ENCODE measurements at regions not wholly inside any gene's neighbourhood (a gene's known extent, or its start where the extent isn't known, plus 50 kb on each side); places are given as distances from the start of the nearest gene placed in this dataset.

DNA sequence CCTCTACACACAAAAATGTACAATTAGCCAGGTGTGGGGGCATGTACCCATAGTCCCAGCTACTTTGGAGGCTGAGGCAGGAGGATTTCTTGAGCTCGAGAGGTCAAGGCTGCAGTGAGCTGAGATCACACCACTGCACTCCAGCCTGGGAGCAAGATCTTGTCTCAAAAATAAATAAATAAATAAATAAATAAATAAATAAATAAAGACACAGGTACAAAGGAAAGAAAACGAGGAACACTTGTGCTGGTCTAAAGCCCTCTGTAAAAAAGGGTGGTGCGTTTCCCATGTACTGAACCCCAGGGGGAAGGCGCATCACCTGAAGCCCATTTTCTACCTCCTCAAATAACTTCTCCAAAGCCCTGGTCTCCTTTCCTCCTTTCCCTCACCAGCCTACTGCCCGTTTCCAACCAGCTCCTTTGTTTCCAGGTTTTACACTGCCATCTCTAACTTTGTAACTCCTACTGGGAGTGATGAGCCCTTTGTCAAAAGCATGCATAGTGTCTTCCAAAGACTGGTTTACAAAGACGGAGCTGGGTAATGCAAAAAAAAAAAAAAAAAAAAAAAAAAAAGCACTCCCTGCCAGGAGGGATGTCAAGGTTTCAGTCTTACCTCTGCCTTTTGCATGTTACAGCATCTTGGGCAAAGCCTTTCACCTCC, 81.5 kb upstream of the SOX4 start (continued):
- no peak for TF ChIP-seq PRDM2 (tag by site-specific recombination; IDR thresholded peaks at IDR 0.05; ENCODE audit: borderline replicate concordance)
- no peak for TF ChIP-seq IKZF3 (tag by site-specific recombination; IDR thresholded peaks at IDR 0.05)
- TF ChIP-seq, protein P1, sequence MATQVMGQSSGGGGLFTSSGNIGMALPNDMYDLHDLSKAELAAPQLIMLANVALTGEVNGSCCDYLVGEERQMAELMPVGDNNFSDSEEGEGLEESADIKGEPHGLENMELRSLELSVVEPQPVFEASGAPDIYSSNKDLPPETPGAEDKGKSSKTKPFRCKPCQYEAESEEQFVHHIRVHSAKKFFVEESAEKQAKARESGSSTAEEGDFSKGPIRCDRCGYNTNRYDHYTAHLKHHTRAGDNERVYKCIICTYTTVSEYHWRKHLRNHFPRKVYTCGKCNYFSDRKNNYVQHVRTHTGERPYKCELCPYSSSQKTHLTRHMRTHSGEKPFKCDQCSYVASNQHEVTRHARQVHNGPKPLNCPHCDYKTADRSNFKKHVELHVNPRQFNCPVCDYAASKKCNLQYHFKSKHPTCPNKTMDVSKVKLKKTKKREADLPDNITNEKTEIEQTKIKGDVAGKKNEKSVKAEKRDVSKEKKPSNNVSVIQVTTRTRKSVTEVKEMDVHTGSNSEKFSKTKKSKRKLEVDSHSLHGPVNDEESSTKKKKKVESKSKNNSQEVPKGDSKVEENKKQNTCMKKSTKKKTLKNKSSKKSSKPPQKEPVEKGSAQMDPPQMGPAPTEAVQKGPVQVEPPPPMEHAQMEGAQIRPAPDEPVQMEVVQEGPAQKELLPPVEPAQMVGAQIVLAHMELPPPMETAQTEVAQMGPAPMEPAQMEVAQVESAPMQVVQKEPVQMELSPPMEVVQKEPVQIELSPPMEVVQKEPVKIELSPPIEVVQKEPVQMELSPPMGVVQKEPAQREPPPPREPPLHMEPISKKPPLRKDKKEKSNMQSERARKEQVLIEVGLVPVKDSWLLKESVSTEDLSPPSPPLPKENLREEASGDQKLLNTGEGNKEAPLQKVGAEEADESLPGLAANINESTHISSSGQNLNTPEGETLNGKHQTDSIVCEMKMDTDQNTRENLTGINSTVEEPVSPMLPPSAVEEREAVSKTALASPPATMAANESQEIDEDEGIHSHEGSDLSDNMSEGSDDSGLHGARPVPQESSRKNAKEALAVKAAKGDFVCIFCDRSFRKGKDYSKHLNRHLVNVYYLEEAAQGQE (tag by site-specific recombination; IDR thresholded peaks at IDR 0.05): no peak
- TF ChIP-seq ZNF837 (tag by site-specific recombination; IDR thresholded peaks at IDR 0.05): no peak
- no peak for TF ChIP-seq ZNF175 (tag by site-specific recombination; IDR thresholded peaks at IDR 0.05)
- TF ChIP-seq SCRT2 (tag by site-specific recombination; IDR thresholded peaks at IDR 0.05): no peak
- TF ChIP-seq PBX3 (CRISPR knock-in tag; IDR thresholded peaks at IDR 0.05): no peak
- no peak for TF ChIP-seq ZBTB7A (tag by site-specific recombination; IDR thresholded peaks at IDR 0.05; ENCODE audit: low read depth)
- peak; percentile 39; the same call in 1 of the 2 replicates for TF ChIP-seq ZNF664 (tag by site-specific recombination; IDR thresholded peaks at IDR 0.05)
- TF ChIP-seq ZNF747 (tag by site-specific recombination; IDR thresholded peaks at IDR 0.05): no peak
- TF ChIP-seq, protein P2, sequence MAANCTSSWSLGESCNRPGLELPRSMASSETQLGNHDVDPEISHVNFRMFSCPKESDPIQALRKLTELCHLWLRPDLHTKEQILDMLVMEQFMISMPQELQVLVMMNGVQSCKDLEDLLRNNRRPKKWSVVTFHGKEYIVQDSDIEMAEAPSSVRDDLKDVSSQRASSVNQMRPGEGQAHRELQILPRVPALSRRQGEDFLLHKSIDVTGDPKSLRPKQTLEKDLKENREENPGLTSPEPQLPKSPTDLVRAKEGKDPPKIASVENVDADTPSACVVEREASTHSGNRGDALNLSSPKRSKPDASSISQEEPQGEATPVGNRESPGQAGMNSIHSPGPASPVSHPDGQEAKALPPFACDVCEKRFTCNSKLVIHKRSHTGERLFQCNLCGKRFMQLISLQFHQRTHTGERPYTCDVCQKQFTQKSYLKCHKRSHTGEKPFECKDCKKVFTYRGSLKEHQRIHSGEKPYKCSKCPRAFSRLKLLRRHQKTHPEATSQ (tag by site-specific recombination; IDR thresholded peaks at IDR 0.05): no peak
- no peak for TF ChIP-seq ZNF169 (tag by site-specific recombination; IDR thresholded peaks at IDR 0.05)
- TF ChIP-seq KLF16 (tag by site-specific recombination; IDR thresholded peaks at IDR 0.05): no peak
- TF ChIP-seq ZNF391 (tag by site-specific recombination; IDR thresholded peaks at IDR 0.05; ENCODE audit: borderline replicate concordance, low read depth): no peak
- TF ChIP-seq ZNF513 (tag by site-specific recombination; IDR thresholded peaks at IDR 0.05): no peak
- no peak for TF ChIP-seq YY2 (tag by site-specific recombination; IDR thresholded peaks at IDR 0.05)
- TF ChIP-seq ZNF335 (tag by site-specific recombination; conservative IDR thresholded peaks at IDR 0.05): no peak
- TF ChIP-seq ZNF654 (tag by site-specific recombination; IDR thresholded peaks at IDR 0.05; ENCODE audit: low read depth): peak; percentile 20
- TF ChIP-seq, protein P3, sequence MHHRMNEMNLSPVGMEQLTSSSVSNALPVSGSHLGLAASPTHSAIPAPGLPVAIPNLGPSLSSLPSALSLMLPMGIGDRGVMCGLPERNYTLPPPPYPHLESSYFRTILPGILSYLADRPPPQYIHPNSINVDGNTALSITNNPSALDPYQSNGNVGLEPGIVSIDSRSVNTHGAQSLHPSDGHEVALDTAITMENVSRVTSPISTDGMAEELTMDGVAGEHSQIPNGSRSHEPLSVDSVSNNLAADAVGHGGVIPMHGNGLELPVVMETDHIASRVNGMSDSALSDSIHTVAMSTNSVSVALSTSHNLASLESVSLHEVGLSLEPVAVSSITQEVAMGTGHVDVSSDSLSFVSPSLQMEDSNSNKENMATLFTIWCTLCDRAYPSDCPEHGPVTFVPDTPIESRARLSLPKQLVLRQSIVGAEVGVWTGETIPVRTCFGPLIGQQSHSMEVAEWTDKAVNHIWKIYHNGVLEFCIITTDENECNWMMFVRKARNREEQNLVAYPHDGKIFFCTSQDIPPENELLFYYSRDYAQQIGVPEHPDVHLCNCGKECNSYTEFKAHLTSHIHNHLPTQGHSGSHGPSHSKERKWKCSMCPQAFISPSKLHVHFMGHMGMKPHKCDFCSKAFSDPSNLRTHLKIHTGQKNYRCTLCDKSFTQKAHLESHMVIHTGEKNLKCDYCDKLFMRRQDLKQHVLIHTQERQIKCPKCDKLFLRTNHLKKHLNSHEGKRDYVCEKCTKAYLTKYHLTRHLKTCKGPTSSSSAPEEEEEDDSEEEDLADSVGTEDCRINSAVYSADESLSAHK (tag by site-specific recombination; IDR thresholded peaks at IDR 0.05): no peak
- peak; percentile 51 for TF ChIP-seq ZNF510 (tag by site-specific recombination; IDR thresholded peaks at IDR 0.05; ENCODE audit: insufficient replicate concordance)
- no peak for TF ChIP-seq ZNF785 (tag by site-specific recombination; IDR thresholded peaks at IDR 0.05)
- no peak for TF ChIP-seq ZNF692 (tag by site-specific recombination; IDR thresholded peaks at IDR 0.05)
